ENCODE measurements at regions not wholly inside any gene's neighbourhood (a gene's known extent, or its start where the extent isn't known, plus 50 kb on each side); places are given as distances from the start of the nearest gene placed in this dataset.
"Not testable (repeated sequence)": the region's sequence is repeated elsewhere in the genome, so short reads cannot be mapped to it uniquely, and the experiment has no call there.

- Mint-ChIP-seq H3K27ac (no peak overlapping the region), H3K9me3 (peaks cover 0 to 34% (median 11%) of the 10 kb centered on the region in 6 donors), H3K4me3 (no peak overlapping the region), H3K4me1 (no peaks in the 10 kb centered on the region), H3K27me3 (ENCODE audit: low read depth in 3 of 3) (peaks cover 0 to 2% (median 0%) of the 10 kb centered on the region in 3 donors), H3K36me3 (no peaks in the 10 kb centered on the region)
- DNase-seq, result no peak
Observed at GRCh38 chr12:83470749-83471148, 784.0 kb downstream of the TMTC2 start.

GRCh38 chr12:83468988-83469908 is 782.5 kb downstream of the TMTC2 start:
- H3K4me3 Mint-ChIP-seq, result no peak overlapping the region

GRCh38 chr12:83465632-83466031 is 778.9 kb downstream of the TMTC2 start:
- Mint-ChIP-seq H3K27ac (no peak overlapping the region), H3K36me3 (no peaks in the 10 kb centered on the region), H3K4me1 (no peaks in the 10 kb centered on the region), H3K4me3 (no peak overlapping the region), H3K9me3 (peaks cover 0 to 27% (median 12%) of the 10 kb centered on the region in 6 donors), H3K27me3 (ENCODE audit: low read depth in 3 of 3) (peaks cover 0 to 5% (median 0%) of the 10 kb centered on the region in 3 donors)
- no peak for DNase-seq

More at GRCh38 chr12:83468988-83469908, 782.5 kb downstream of the TMTC2 start:
- Mint-ChIP-seq H3K4me1 (no peaks in the 10 kb centered on the region), H3K36me3 (no peaks in the 10 kb centered on the region), H3K9me3 (peaks cover 0 to 28% (median 10%) of the 10 kb centered on the region in 6 donors), H3K27me3 (ENCODE audit: low read depth in 3 of 3) (peaks cover 0 to 2% (median 0%) of the 10 kb centered on the region in 3 donors), H3K27ac (no peak overlapping the region)
- no peak for DNase-seq

- no peaks in the 10 kb centered on the region for H3K36me3 Mint-ChIP-seq
- H3K27me3 Mint-ChIP-seq (ENCODE audit: low read depth in 3 of 3), result peaks cover 0 to 3% (median 0%) of the 10 kb centered on the region in 3 donors
- peaks cover 0 to 20% (median 11%) of the 10 kb centered on the region in 6 donors for H3K9me3 Mint-ChIP-seq
- no peak overlapping the region for H3K4me3 Mint-ChIP-seq
- H3K27ac Mint-ChIP-seq, result no peak overlapping the region
- no peak for DNase-seq
- H3K4me1 Mint-ChIP-seq, result no peaks in the 10 kb centered on the region
Observed at GRCh38 chr12:83462419-83462818, 775.7 kb downstream of the TMTC2 start.

GRCh38 chr12:83461336-83461935 is 774.7 kb downstream of the TMTC2 start:
- H3K4me3 Mint-ChIP-seq, result no peak overlapping the region
- H3K36me3 Mint-ChIP-seq, result no peaks in the 10 kb centered on the region
- no peak overlapping the region for H3K27ac Mint-ChIP-seq
- peaks cover 0 to 3% (median 0%) of the 10 kb centered on the region in 3 donors for H3K27me3 Mint-ChIP-seq (ENCODE audit: low read depth in 3 of 3)
- H3K9me3 Mint-ChIP-seq, result peaks cover 0 to 16% (median 8%) of the 10 kb centered on the region in 6 donors
- no peaks in the 10 kb centered on the region for H3K4me1 Mint-ChIP-seq
- no peak for DNase-seq

GRCh38 chr12:83451189-83451588 is 764.5 kb downstream of the TMTC2 start:
- H3K4me3 Mint-ChIP-seq, result no peak overlapping the region
- peaks cover 0 to 32% (median 7%) of the 10 kb centered on the region in 6 donors for H3K9me3 Mint-ChIP-seq
- H3K36me3 Mint-ChIP-seq, result no peaks in the 10 kb centered on the region
- DNase-seq, result no peak
- H3K4me1 Mint-ChIP-seq, result no peaks in the 10 kb centered on the region
- peaks cover 0 to 2% (median 0%) of the 10 kb centered on the region in 3 donors for H3K27me3 Mint-ChIP-seq (ENCODE audit: low read depth in 3 of 3)
- no peak overlapping the region for H3K27ac Mint-ChIP-seq

- H3K4me1 Mint-ChIP-seq, result no peaks in the 10 kb centered on the region
- H3K4me3 Mint-ChIP-seq, result no peak overlapping the region
- peaks cover 0 to 5% (median 0%) of the 10 kb centered on the region in 3 donors for H3K36me3 Mint-ChIP-seq
- DNase-seq, result no peak
- H3K9me3 Mint-ChIP-seq, result peaks cover 13 to 52% (median 38%) of the 10 kb centered on the region in 6 donors
- H3K27me3 Mint-ChIP-seq (ENCODE audit: low read depth in 3 of 3), result no peaks in the 10 kb centered on the region
- H3K27ac Mint-ChIP-seq, result no peak overlapping the region
Observed at GRCh38 chr12:83434600-83434999, 747.9 kb downstream of the TMTC2 start.

- DNase-seq, result no peak
- Mint-ChIP-seq H3K27me3 (ENCODE audit: low read depth in 3 of 3) (peaks cover 0 to 1% (median 0%) of the 10 kb centered on the region in 3 donors), H3K36me3 (peaks cover 0 to 6% (median 0%) of the 10 kb centered on the region in 3 donors), H3K4me3 (no peak overlapping the region), H3K9me3 (peaks cover 12 to 51% (median 40%) of the 10 kb centered on the region in 6 donors), H3K4me1 (no peaks in the 10 kb centered on the region), H3K27ac (no peak overlapping the region)
Observed at GRCh38 chr12:83432176-83432719, 745.5 kb downstream of the TMTC2 start.

- not testable (repeated sequence) for H3K27me3 Mint-ChIP-seq (ENCODE audit: low read depth in 3 of 3); H3K4me1 Mint-ChIP-seq; H3K36me3 Mint-ChIP-seq; H3K4me3 Mint-ChIP-seq; DNase-seq; H3K27ac Mint-ChIP-seq
- peaks cover 13 to 47% (median 24%) of the 10 kb centered on the region in 6 donors for H3K9me3 Mint-ChIP-seq
Observed at GRCh38 chr12:83427586-83428136, 741.0 kb downstream of the TMTC2 start.

GRCh38 chr12:83414981-83415380 is 728.3 kb downstream of the TMTC2 start:
- no peak for DNase-seq
- H3K9me3 Mint-ChIP-seq, result peaks cover 2 to 19% (median 11%) of the 10 kb centered on the region in 6 donors
- H3K4me1 Mint-ChIP-seq, result no peaks in the 10 kb centered on the region
- no peaks in the 10 kb centered on the region for H3K27me3 Mint-ChIP-seq (ENCODE audit: low read depth in 3 of 3)
- H3K36me3 Mint-ChIP-seq, result peaks cover 0 to 4% (median 0%) of the 10 kb centered on the region in 3 donors
- no peak overlapping the region for H3K4me3 Mint-ChIP-seq
- H3K27ac Mint-ChIP-seq, result no peak overlapping the region

GRCh38 chr12:83408851-83409250 is 722.1 kb downstream of the TMTC2 start:
- Mint-ChIP-seq H3K4me3 (no peak overlapping the region), H3K4me1 (no peaks in the 10 kb centered on the region), H3K27me3 (ENCODE audit: low read depth in 3 of 3) (no peaks in the 10 kb centered on the region), H3K27ac (no peak overlapping the region), H3K9me3 (peaks cover 7 to 22% (median 9%) of the 10 kb centered on the region in 6 donors), H3K36me3 (peaks cover 0 to 4% (median 0%) of the 10 kb centered on the region in 3 donors)
- DNase-seq, result no peak

GRCh38 chr12:83408146-83408545 is 721.4 kb downstream of the TMTC2 start:
- Mint-ChIP-seq H3K27me3 (ENCODE audit: low read depth in 3 of 3) (no peaks in the 10 kb centered on the region), H3K27ac (no peak overlapping the region), H3K36me3 (peaks cover 0 to 4% (median 0%) of the 10 kb centered on the region in 3 donors), H3K4me1 (no peaks in the 10 kb centered on the region), H3K4me3 (no peak overlapping the region), H3K9me3 (peaks cover 7 to 22% (median 10%) of the 10 kb centered on the region in 6 donors)
- no peak for DNase-seq

GRCh38 chr12:83404521-83404920 is 717.8 kb downstream of the TMTC2 start:
- Mint-ChIP-seq H3K9me3 (peaks cover 6 to 23% (median 15%) of the 10 kb centered on the region in 6 donors), H3K4me3 (no peak overlapping the region), H3K27ac (no peak overlapping the region), H3K4me1 (no peaks in the 10 kb centered on the region), H3K36me3 (no peaks in the 10 kb centered on the region), H3K27me3 (ENCODE audit: low read depth in 3 of 3) (peaks cover 0 to 1% (median 0%) of the 10 kb centered on the region in 3 donors)
- no peak for DNase-seq
